HG02885 (cell line): ENCODE measurements at regions not wholly inside any gene's neighbourhood (a gene's known extent, or its start where the extent isn't known, plus 50 kb on each side); places are given as distances from the start of the nearest gene placed in this dataset.

Source experiments
- ATAC-seq: cut with Tn5 transposase; IDR thresholded peaks from one replicate; pipeline ENCODE4 v1.9.1; 2021; ENCODE audit warnings: mild to moderate bottlenecking; ENCODE audit not compliant: unreplicated experiment, poor library complexity

DNA sequence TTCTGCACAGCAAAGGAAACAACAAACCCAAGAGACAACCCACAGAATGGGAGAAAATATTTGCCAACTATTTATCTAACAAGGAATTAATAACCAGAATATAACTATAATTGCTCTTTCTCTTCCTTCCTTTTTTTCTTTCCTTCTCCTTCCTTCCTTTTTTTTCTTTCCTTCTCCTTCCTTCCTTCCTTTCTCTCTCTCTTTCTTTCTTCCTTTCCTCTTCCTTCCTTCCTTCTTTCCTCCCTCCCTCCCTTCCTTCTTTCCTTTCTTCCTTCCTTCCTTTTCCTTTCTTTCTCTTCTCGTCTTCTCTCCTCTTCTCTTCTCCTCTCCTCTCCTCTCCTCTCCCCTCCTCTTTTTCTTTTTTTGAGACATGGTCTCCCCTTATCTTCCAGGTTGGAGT, 345.4 kb upstream of the ARRDC4 start:
- no peak for ATAC-seq

- no peak for ATAC-seq
Measured at GRCh38 chr15:97623091-97623661, 337.3 kb upstream of the ARRDC4 start.

- no peak for ATAC-seq
Measured at GRCh38 chr15:97627634-97628033, 332.9 kb upstream of the ARRDC4 start.

DNA sequence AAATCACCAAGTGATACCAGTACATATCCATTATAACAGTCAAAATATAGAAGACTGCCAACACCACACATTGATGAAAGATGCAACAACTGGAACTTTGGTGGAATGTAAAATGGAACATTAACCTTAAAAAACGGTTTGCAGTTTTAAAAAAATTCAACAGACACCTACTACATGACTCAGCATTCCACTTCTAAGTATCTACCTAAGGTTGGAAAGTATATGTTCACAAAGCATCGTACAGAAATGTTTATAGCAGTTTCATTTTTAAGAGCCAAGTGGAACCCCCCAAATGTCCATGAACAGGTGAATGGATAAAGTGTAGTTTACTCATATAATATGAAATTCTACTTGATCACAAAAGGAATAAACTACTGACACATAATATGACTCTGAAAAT, 314.7 kb upstream of the ARRDC4 start:
- no peak for ATAC-seq

DNA sequence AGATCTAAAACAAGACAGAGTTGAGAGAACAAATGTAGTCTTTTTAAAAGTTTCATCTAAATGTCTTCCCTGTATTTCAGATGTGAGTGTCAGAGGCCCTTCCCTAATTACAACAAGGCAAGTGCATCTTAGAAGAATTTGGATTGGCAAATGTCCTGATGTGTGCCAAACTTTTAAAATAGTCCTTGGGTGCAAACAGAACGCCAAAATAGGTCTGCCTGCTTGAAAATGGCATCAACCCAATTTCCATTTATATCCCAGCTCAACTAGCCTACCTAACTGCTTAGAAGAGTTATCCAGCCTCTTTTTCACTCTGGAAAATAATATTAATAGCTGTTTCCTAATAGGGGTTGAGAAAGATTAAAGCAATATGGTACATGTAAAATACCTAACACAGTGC, 311.8 kb upstream of the ARRDC4 start:
- no peak for ATAC-seq

DNA sequence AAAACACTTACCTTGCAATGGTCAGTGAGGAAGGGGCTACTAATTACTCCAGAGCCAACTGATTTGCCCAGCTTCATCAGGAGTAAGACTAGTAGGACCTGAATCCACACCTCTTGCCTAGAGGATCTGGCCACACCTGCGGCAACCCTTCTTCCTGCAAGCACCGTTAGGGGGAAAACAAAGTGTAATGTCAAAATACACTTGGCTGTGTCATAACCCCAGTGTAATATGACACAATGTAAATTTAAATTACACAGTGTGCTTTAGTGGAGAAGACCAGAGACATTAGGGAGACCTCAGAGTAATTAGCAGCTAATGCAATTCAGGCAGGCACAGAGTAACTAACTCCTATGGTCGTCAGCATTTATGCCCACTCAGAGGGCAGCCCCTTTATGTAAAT, 308.5 kb upstream of the ARRDC4 start:
- ATAC-seq = no peak

- ATAC-seq = no peak
Measured at GRCh38 chr15:97652700-97653167, 307.8 kb upstream of the ARRDC4 start.

- no peak for ATAC-seq
Measured at GRCh38 chr15:97653896-97654295, 306.6 kb upstream of the ARRDC4 start.

DNA sequence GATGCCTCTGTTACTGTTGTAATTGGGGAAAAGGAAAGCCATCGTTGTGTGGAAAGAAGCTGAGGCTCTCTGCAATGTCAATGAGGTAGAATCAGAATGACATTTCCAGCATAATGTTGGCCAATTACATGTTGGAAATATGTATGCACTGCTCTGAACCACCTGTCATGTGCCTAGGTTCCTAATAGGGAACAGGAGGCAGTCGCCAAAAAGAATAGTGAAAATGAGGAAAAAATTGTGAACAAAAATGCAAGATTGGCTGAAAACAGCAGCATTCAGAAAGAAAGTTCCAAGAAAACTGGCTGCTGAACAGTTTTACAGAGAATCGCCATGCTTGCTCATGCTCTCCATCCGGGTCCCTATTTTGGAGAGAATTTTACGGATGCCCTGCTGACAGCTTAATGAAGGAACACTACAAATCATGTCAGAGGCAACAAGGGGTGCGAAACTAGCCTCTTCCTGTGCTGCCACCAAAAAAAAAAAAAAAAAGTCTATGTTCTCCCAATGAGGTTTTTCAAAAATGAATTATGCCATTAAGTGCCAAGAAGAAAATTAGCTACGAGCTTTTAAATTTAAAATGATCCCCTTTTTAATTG, 305.9 kb upstream of the ARRDC4 start:
- no peak for ATAC-seq

DNA sequence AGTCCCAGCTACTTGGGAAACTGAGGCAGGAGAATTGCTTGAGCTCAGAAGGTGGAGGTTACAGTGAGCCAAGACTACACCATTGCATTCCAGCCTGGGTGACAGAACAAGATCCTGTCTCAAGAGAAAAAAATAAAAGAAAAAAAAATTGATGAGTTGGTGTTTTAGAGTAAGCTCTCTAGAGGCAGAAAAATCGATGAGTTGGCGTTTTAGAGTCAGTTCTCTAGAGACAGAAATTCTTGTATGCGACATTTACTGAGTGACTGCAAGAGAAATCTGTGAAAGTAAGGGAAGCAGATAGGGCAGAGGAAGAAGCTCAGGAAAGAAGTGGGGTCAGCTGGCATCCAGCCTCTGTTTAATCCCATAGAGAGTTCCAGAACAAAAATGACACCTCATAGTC, 298.7 kb upstream of the ARRDC4 start:
- ATAC-seq = no peak

- no peak for ATAC-seq
Measured at GRCh38 chr15:97672586-97672985, 287.9 kb upstream of the ARRDC4 start.

DNA sequence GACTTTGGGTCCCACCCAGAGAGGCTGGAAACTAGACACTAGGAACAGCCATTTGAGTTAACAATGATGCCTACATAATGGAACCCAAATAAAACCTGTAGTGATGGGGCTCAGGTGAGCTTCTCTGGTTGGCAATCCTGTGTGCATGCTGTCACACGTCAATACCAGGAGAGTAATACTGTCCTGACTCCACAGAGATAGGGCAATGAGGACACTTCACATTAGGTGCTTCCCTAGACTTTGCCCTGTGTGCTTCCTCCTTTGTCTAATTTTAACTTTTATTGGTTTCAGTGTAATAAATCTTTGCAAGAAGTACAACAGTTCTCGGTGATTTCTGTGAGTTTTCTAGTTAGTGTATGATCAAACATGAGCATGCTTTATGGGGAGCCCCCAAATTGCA, 281.8 kb upstream of the ARRDC4 start:
- ATAC-seq = no peak

DNA sequence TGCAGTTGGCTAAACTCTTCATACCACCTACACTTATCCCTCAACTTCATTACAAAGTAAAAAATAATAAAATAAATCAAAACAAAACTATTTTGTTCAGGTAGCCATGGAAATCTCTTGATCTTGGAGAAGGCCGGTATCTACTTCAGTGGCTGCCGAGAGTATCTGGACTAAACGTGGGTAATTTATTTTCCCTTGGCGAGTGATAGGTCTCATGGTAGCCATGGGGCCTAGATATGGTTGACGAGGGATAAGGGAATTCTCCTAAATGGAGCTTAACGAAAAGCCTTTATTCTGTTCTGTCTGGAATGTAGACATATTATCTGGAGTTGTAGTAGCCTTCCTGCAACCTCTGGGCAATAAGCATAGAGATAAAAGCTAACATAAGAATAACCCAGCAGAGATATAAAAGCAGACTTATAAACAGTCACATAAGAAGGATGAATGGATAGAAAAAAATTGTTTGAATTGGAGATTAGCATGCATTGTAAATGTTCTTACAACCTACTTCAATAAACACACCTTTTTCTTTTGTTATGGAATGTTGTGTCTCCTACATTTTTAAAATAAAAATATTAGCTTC, 281.3 kb upstream of the ARRDC4 start:
- no peak for ATAC-seq

- ATAC-seq = no peak
Measured at GRCh38 chr15:97680606-97681220, 279.8 kb upstream of the ARRDC4 start.

DNA sequence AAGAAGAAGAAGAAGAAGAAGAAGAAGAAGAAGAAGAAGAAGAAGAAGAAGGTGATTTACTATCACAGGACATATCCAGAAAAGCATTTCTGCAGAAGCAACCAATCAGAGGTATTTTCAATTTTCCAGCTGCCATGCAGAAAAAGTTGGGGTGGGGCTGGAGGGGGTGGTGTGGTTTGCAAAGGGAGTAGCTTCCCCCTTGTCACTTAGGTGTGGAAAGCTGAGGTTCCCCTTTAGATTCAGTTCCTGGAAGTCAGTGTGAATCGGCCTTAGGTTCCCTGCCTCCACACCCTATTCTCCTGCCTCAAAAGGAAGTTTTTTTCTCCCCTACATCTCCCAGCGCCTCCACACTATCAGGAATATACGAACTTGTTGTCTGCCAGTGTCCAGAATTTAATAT, 276.7 kb upstream of the ARRDC4 start:
- no peak for ATAC-seq

DNA sequence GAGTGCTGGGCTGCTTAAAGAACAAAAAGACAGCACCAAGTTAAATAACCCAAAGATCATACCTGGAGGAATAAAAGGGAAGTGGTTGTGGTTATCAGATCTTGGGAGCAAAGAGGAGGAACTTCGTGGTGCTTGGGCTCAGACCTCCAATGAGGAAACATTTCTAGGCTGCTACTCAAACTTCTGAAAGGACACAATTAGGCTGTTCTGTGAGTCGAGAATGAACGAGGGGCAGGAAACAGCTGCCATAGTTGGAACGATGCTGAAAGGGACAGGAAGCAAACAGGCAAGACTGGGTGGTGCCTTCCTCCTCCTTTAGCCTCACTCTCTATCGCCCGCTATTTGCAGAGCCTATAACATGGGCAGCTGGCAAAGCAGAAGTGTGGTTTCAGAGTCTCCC, 276.3 kb upstream of the ARRDC4 start:
- no peak for ATAC-seq

- ATAC-seq = no peak
Measured at GRCh38 chr15:97686324-97686723, 274.2 kb upstream of the ARRDC4 start.

DNA sequence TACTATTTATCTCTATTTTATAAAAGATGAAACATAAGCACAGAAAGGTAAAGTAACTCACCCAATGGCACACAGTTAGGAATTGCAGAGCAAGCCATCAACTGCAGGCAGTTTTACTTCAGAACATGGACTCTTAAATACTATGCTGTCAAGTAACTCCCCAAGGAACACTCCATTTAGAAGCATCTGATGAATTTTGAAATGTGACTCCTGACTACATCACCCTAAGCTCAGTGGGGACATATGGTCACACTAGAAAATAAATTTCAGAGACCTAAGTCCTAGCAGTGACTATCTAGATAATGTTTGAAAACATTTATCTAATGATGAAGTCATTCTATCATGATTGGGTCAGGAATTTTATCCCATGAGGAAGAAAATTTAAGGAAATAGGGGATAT, 272.8 kb upstream of the ARRDC4 start:
- no peak for ATAC-seq

- ATAC-seq = no peak
Measured at GRCh38 chr15:97688177-97688576, 272.3 kb upstream of the ARRDC4 start.

DNA sequence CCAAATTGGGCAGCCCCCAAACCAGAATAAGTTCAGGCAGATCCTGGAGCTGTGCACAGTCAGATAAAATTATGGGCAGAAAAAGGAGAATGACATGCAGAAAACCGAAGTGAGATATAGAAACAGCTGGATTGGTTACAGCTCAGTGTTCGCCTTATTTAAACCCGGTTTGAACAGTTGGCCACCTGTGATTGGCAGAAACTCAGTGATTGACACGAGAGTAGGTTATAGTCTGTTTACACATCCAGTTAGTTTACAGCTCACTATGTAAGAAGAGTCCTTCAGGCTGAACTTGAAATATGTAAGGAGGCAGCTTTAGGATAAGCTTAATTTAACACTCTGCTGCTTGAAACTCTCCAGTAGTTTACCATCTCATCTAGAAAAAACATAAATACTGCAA, 271.6 kb upstream of the ARRDC4 start:
- ATAC-seq = no peak

GRCh38 chr15:97691078-97691477, 269.4 kb upstream of the ARRDC4 start:
- no peak for ATAC-seq

GRCh38 chr15:97691799-97692198, 268.7 kb upstream of the ARRDC4 start:
- no peak for ATAC-seq
